ENCODE measurements at regions not wholly inside any gene's neighbourhood (a gene's known extent, or its start where the extent isn't known, plus 50 kb on each side); places are given as distances from the start of the nearest gene placed in this dataset.

GRCh38 chr22:27541836-27542235 lies 259.7 kb downstream of the MN1 start:
- DNase-seq = no peak

DNA sequence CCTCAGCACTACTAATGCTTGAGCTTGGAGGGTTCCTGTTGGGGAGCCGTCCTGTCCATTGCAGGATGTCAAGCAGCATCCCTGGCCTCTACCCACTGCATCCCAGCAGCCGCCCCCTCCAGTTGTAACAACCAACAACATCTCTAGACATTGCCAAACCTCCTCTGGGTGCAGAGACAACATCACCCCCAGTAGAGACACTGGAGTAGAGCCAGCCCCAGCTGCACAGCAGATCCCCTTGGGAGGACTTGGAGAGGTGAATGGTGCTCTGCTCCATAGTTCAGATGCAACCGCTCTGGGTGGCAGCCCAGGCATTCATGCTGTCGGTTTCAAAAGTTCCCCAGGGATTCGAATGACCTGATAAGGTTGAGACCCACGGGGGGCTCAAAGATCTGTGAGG lies 259.0 kb downstream of the MN1 start:
- DNase-seq = no peak

DNA sequence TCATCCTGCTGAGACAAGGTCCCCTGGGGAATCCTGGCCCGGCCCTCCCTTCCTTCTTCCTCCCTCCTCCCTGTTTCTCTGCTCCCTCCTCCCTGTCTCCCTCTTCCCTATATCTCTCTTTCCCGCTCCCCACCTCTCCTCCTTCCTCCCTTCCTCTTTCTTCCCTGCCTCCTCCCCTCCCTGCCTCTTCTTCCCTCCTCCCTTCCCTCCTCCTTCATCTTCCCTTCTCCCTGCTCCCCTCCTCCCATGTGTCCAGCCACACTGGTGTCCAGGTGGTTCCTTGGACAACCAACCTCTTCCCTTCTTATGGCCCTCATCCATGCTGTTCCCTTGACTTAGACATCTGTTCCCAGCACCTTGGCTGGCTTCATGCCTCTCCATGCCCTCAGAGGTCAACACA lies 258.1 kb downstream of the MN1 start:
- DNase-seq = no peak

GRCh38 chr22:27545085-27545484 lies 256.5 kb downstream of the MN1 start:
- DNase-seq = no peak

DNA sequence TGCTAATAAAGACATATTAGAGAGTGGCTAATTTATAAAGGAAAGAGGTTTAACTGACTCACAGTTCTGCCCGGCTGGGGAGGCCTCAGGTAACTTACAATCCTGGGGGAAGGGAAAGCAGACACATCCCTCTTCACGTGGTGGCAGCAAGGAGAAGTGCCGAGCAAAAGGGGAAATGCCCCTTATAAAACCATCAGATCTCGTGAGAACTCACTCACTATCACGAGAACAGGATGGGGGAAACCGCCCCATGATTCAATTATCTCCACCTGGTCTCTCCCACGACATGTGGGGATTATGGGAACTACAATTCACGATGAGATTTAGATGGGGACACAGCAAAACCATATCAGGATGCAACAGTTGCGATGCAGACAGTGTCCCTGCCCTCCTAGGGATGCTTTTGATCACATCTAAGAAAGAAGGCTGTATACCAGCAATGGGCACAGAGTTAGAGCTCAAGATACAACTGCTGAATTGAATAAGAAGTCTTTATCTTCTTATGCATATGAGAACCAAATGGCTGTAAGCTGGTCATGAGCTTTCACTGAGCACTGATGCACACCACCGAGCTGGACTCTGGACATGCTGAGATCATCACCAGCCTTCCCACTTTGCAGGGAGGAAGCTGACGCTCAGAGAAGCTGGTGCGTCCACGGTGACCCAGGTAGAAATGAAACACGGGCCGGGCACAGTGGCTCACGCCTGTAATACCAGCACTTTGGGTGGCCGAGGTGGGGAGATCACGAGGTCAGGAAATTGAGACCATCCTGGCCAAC lies 255.2 kb downstream of the MN1 start:
- DNase-seq = no peak

GRCh38 chr22:27551402-27551801 lies 250.2 kb downstream of the MN1 start:
- no peak for DNase-seq

DNA sequence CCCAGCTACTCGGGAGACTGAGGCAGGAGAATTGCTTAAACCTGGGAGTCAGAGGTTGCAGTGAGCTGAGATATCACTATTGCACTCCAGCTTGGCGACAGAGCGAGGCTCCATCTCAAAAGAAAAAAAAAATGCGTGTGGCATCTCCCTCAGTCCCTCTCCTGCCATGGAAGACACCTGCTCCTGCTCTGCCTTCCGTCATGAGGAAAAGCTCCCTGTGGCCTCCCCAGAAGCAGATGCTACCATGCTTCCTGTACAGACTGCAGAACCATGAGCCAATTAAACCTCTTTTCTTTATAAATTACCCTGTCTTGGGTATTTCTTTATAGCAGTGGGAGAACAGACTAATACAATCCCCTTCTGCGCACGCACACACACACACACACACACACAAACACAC lies 249.4 kb downstream of the MN1 start:
- no peak for DNase-seq

- DNase-seq = no peak
Observed at GRCh38 chr22:27552863-27553262, 248.7 kb downstream of the MN1 start.

DNA sequence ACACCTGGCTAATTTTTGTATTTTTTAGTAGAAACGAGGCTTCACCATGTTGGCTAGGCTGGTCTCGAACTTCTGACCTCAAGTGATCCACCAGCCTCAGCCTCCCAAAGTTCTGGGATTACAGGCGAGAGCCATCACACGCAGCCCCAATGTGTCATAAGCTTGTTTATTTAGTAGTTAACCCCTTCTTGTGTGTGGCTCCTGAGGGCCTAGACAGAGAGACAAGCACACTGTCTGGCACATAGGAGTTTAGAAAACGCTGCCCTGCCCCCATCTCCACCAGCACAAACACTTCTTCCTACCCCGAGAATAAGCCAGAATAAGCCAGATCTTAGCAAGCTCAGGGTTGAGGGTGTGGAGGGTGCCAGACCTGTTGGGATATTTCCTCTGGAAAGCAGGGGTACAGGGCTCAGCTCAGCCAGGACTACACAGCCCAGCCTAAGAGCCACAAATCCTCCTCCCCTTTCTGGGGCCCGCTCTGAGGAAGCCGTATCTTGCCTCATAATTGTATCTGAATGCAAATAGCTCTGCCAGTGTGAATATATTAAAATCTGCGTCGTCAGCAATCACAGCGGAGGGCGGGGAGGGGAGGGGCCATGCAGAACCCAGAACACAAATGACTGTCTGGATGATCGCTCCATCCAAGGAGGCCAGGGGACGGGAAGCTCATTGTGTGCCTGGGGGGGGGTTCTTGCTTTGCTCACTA lies 247.3 kb downstream of the MN1 start:
- peak; percentile 86 for DNase-seq

DNA sequence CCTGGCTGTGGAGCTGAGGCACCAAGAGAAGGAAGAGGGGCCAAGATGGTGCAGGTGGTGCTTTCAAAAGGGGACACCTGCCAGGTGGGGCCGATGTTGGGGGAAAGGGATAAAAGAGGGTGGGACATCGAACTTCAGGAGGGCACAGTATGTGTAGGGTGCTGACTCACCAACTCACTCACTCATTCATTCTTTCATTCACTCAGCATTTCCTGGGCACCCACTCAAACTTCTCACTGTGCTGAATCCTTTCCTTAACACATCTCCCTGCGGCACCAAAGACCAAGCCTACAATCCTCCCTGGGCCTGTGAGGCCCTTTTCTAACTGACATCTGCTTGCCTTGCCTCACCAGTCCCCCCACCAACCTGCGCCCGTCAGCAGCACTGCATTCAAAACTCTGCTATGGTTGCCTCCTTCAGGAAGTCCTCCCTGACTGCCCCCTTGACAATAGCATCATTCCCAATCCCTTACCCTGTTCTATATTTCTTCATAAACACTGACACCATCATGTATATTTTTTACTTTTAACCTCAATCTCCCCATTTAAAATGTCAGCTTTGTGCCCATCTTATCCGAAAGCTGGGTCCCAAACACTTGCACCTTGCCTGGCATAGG lies 246.6 kb downstream of the MN1 start:
- DNase-seq = no peak

GRCh38 chr22:27556371-27556770 lies 245.2 kb downstream of the MN1 start:
- no peak for DNase-seq

GRCh38 chr22:27557286-27558008 lies 244.1 kb downstream of the MN1 start:
- no peak for DNase-seq

DNA sequence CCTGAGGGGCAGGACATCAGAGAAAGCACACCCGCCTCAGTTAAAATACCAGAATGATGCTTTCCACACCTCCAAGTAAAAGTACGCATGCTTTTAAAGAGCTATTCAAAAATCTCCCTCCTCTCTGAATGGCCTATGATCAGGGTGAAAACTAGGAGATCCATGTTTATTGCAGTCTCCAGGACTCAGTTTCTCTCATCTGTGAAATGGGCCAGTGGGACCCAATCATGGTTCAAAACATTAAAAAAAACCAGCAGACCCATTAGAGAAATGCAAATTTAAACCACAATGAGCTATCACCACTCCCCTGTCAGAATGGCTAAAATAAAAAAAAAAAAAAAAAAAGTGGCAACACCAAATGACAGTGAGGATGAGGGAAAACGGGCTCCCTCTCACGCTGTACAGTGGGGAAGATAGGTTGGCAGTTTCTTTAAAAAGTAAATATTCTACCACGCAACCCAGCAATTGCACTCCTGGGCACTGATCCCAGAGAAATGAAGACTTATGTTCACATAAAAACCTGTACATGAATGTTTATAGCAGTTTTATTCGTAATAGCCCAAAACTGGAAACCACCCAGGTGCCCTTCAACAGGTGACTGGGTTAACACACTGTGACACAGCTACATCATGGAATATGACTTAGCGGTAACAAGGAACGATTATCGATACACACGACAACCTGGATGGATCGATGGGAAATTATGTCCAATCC lies 242.7 kb downstream of the MN1 start:
- DNase-seq = no peak

GRCh38 chr22:27560781-27561180 lies 240.8 kb downstream of the MN1 start:
- DNase-seq = no peak

- DNase-seq = no peak
Observed at GRCh38 chr22:27561286-27561904, 240.2 kb downstream of the MN1 start.

GRCh38 chr22:27564806-27565205 lies 236.8 kb downstream of the MN1 start:
- no peak for DNase-seq

GRCh38 chr22:27566602-27567001 lies 235.0 kb downstream of the MN1 start:
- DNase-seq = no peak

GRCh38 chr22:27568265-27568664 lies 233.3 kb downstream of the MN1 start:
- DNase-seq = no peak

GRCh38 chr22:27571463-27572277 lies 229.9 kb downstream of the MN1 start:
- no peak for DNase-seq

DNA sequence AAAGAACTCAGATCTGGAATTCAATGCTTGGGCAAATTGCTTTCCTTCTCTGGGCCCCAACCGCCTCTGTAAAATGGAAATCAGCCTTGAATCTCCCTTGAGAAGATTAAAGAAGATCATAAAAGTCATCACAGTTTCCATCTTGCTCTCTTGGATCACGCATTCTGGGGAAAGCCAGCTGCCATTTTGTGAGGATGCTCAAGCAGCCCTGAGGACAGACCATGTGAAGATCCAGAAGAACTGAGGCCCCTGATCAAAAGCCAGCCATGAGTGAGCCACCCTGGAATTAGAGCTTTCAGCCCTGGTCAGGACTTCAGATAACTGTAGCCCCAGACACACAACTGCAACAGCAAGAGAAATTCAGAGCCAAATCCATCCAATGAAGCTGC lies 229.3 kb downstream of the MN1 start:
- DNase-seq = no peak
